ENCODE measurements at regions not wholly inside any gene's neighbourhood (a gene's known extent, or its start where the extent isn't known, plus 50 kb on each side); places are given as distances from the start of the nearest gene placed in this dataset.

DNA sequence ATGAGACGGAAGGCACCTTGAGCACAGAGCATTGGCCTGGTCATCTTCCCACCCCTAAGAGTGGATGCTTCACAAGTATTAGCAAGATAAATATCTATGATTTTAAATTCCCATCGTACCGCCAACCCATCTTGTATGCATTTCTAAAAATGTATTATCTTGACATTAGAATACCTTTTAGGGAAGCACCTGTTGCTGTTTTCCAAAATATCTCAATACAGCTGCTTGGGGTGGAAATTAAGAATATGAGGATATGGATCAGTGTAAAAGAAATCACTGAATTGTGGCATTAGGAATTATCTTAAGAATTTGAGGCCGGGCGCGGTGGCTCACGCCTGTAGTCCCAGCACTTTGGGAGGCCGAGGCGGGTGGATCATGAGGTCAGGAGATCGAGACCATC lies 166.3 kb downstream of the ETS2 start:
- BruUV-seq (replicated peaks) = no TSS peak
- Histone ChIP-seq H3K4me3 (ENCODE audit: low read length) (no peak overlapping the region), H2AFZ (ENCODE audit: low read length) (no peak overlapping the region), H3F3A (ENCODE audit: low read length, unreplicated experiment) (no peaks in the 10 kb centered on the region), H3K9me3 (ENCODE audit: low read length) (no peaks in the 10 kb centered on the region), H3K4me1 (ENCODE audit: insufficient read depth, low read length) (no peaks in the 10 kb centered on the region), H3K27me3 (ENCODE audit: low read length) (no peaks in the 10 kb centered on the region), H3K4me2 (ENCODE audit: low read length) (no peak overlapping the region), H3K36me3 (ENCODE audit: low read depth, low read length) (no peaks in the 10 kb centered on the region), H4K20me1 (ENCODE audit: low read length) (no peaks in the 10 kb centered on the region), H3K79me2 (ENCODE audit: low read length) (no peaks in the 10 kb centered on the region), H3K9me2 (replicated peaks; ENCODE audit: low read length) (no peaks in the 10 kb centered on the region), H3K9ac (ENCODE audit: low read length) (no peak overlapping the region), H3K27ac (ENCODE audit: low read length) (no peak overlapping the region)
- intact Hi-C loops (cut with micrococcal nuclease) = no loop called here
- CTCF ChIA-PET = no interaction called here
- no peak for DNase-seq
- no peak for ATAC-seq
- no peak for TF ChIP-seq EZH2 (IDR thresholded peaks at IDR 0.05; ENCODE audit: low read length, unreplicated experiment)
- TF ChIP-seq EZH2phosphoT487 (IDR thresholded peaks at IDR 0.05; ENCODE audit: borderline replicate concordance, low read length) = no peak
- TF ChIP-seq, protein P1, sequence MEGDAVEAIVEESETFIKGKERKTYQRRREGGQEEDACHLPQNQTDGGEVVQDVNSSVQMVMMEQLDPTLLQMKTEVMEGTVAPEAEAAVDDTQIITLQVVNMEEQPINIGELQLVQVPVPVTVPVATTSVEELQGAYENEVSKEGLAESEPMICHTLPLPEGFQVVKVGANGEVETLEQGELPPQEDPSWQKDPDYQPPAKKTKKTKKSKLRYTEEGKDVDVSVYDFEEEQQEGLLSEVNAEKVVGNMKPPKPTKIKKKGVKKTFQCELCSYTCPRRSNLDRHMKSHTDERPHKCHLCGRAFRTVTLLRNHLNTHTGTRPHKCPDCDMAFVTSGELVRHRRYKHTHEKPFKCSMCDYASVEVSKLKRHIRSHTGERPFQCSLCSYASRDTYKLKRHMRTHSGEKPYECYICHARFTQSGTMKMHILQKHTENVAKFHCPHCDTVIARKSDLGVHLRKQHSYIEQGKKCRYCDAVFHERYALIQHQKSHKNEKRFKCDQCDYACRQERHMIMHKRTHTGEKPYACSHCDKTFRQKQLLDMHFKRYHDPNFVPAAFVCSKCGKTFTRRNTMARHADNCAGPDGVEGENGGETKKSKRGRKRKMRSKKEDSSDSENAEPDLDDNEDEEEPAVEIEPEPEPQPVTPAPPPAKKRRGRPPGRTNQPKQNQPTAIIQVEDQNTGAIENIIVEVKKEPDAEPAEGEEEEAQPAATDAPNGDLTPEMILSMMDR (conservative IDR thresholded peaks at IDR 0.05; ENCODE audit: low read depth, low read length) = no peak
- POLR2A ChIA-PET (ENCODE audit: unreplicated experiment) = no interaction called here

DNA sequence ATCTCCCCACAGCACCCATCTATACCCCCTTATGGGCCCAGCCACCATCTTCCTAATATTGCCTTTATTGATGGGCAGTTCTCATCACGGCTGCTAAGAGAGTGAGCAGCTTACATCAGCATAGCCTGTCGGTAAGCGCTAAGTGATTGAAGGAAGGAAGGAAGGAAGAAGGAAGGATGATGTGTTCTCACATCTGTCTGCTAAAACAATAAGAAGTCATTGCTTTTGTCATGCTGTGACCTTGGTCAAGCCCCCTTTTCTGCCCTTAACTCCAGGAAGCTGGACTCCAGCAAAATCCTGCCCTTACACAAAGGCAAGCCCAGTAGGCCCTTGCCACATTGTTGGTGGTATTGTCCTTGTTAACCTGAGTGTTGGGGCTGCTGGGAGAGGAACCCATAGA lies 165.0 kb downstream of the ETS2 start:
- no peaks in the 10 kb centered on the region for H4K20me1 ChIP-seq (ENCODE audit: low read length)
- H3K4me2 ChIP-seq (ENCODE audit: low read length) = no peak overlapping the region
- H3K36me3 ChIP-seq (ENCODE audit: low read depth, low read length) = no peaks in the 10 kb centered on the region
- no peaks in the 10 kb centered on the region for H3K9me2 ChIP-seq (replicated peaks; ENCODE audit: low read length)
- H3F3A ChIP-seq (ENCODE audit: low read length, unreplicated experiment) = no peaks in the 10 kb centered on the region
- BruUV-seq (replicated peaks) = no TSS peak
- no peaks in the 10 kb centered on the region for H3K9me3 ChIP-seq (ENCODE audit: low read length)
- no peak for DNase-seq
- ATAC-seq = no peak
- ChIA-PET POLR2A (ENCODE audit: unreplicated experiment) (no interaction called here), CTCF (no interaction called here)
- no peak overlapping the region for H3K9ac ChIP-seq (ENCODE audit: low read length)
- no peaks in the 10 kb centered on the region for H3K27me3 ChIP-seq (ENCODE audit: low read length)
- H2AFZ ChIP-seq (ENCODE audit: low read length) = no peak overlapping the region
- no peak overlapping the region for H3K27ac ChIP-seq (ENCODE audit: low read length)
- H3K4me1 ChIP-seq (ENCODE audit: insufficient read depth, low read length) = no peaks in the 10 kb centered on the region
- TF ChIP-seq, protein P1 (conservative IDR thresholded peaks at IDR 0.05; ENCODE audit: low read depth, low read length) = no peak
- TF ChIP-seq EZH2 (IDR thresholded peaks at IDR 0.05; ENCODE audit: low read length, unreplicated experiment) = no peak
- no peak for TF ChIP-seq EZH2phosphoT487 (IDR thresholded peaks at IDR 0.05; ENCODE audit: borderline replicate concordance, low read length)
- H3K4me3 ChIP-seq (ENCODE audit: low read length) = no peak overlapping the region
- intact Hi-C loops (cut with micrococcal nuclease) = no loop called here
- H3K79me2 ChIP-seq (ENCODE audit: low read length) = no peaks in the 10 kb centered on the region

DNA sequence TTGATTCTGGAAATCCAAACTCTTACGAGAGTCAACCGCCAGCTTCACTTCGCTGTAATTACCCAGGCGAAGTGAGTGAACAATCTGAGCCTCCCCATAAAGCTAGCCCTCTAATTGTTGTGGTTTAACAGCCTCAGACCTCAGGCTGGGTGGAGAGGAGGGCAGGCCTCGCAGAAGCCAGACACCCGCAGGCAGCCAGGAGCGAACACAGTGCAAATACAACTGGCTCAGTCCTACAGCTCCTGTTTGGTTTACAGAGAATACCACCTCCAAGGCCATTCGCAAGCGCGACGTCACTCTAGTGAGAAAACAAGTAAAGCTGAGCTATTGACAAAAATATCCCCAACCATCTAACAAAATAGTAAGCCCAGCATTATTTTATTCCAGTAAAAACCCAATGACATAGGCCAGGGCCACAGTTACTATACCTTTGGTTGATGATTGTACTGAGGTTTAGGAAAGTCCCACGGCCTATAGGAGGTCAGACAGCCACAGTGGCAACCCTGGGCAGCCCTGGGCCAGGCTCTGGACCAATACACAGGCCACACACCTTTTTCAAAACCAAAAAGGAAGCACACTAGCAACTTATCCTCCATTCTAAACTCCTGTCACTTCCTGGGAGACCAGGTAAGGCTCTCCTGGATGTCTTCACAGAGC lies 163.3 kb downstream of the ETS2 start:
- Histone ChIP-seq H4K20me1 (ENCODE audit: low read length) (no peaks in the 10 kb centered on the region), H3F3A (ENCODE audit: low read length, unreplicated experiment) (no peaks in the 10 kb centered on the region), H3K4me1 (ENCODE audit: insufficient read depth, low read length) (no peaks in the 10 kb centered on the region), H3K27ac (ENCODE audit: low read length) (no peak overlapping the region), H3K4me3 (ENCODE audit: low read length) (no peak overlapping the region), H3K9ac (ENCODE audit: low read length) (no peak overlapping the region), H3K4me2 (ENCODE audit: low read length) (no peak overlapping the region), H3K79me2 (ENCODE audit: low read length) (no peaks in the 10 kb centered on the region), H3K9me2 (replicated peaks; ENCODE audit: low read length) (no peaks in the 10 kb centered on the region), H3K9me3 (ENCODE audit: low read length) (no peaks in the 10 kb centered on the region), H3K36me3 (ENCODE audit: low read depth, low read length) (no peaks in the 10 kb centered on the region), H3K27me3 (ENCODE audit: low read length) (no peaks in the 10 kb centered on the region), H2AFZ (ENCODE audit: low read length) (no peak overlapping the region)
- POLR2A ChIA-PET (ENCODE audit: unreplicated experiment) = no interaction called here
- ATAC-seq = no peak
- BruUV-seq (replicated peaks) = no TSS peak
- DNase-seq = no peak
- intact Hi-C loops (cut with micrococcal nuclease) = no loop called here
- TF ChIP-seq, protein P1 (conservative IDR thresholded peaks at IDR 0.05; ENCODE audit: low read depth, low read length) = no peak
- no peak for TF ChIP-seq EZH2phosphoT487 (IDR thresholded peaks at IDR 0.05; ENCODE audit: borderline replicate concordance, low read length)
- TF ChIP-seq EZH2 (IDR thresholded peaks at IDR 0.05; ENCODE audit: low read length, unreplicated experiment) = no peak
- CTCF ChIA-PET = no interaction called here
